SK-N-SH (cell line): ENCODE measurements at regions not wholly inside any gene's neighbourhood (a gene's known extent, or its start where the extent isn't known, plus 50 kb on each side); places are given as distances from the start of the nearest gene placed in this dataset.

Source experiments
- GABPA ChIP-seq: IDR thresholded peaks from 2 replicates; pipeline ENCODE4 v1.4.0; 2012; ENCODE audit warnings: low read depth, mild to moderate bottlenecking
- MAX ChIP-seq: IDR thresholded peaks from 2 replicates; pipeline ENCODE4 v1.4.0; 2012; ENCODE audit warnings: low read depth
- MXI1 ChIP-seq: IDR thresholded peaks from 2 replicates; pipeline ENCODE4 v1.6.1; 2012; ENCODE audit warnings: mild to moderate bottlenecking, low read depth, low read length, improper control_type of control experiment
- SIN3A ChIP-seq: IDR thresholded peaks from 2 replicates; pipeline ENCODE4 v1.6.1; 2012; ENCODE audit warnings: low read depth, mild to moderate bottlenecking, low read length, moderate library complexity, borderline replicate concordance
- SMC3 ChIP-seq: IDR thresholded peaks from 2 replicates; pipeline ENCODE4 v1.6.1; 2012; ENCODE audit warnings: low read depth, low read length, improper control_type of control experiment
- USF2 ChIP-seq: fragments of 150-350 bp; IDR thresholded peaks from 2 replicates; pipeline ENCODE4 v1.6.1; 2017; ENCODE audit warnings: antibody characterized with exemption, low read length, low read depth, borderline replicate concordance
- YY1 ChIP-seq: IDR thresholded peaks from 2 replicates; pipeline ENCODE4 v1.4.0; 2012; ENCODE audit warnings: low read depth, mild to moderate bottlenecking
- TF ChIP-seq, protein P1 (sequence below): fragments of 200-600 bp; sonication (generic); IDR thresholded peaks from 2 replicates; pipeline ENCODE4 v1.6.1; 2017; ENCODE audit warnings: antibody characterized with exemption, mild to moderate bottlenecking, moderate library complexity
- TF ChIP-seq, protein P2 (sequence below): IDR thresholded peaks from 2 replicates; pipeline ENCODE4 v1.4.0; 2012; ENCODE audit warnings: low read depth, borderline replicate concordance

DNA sequence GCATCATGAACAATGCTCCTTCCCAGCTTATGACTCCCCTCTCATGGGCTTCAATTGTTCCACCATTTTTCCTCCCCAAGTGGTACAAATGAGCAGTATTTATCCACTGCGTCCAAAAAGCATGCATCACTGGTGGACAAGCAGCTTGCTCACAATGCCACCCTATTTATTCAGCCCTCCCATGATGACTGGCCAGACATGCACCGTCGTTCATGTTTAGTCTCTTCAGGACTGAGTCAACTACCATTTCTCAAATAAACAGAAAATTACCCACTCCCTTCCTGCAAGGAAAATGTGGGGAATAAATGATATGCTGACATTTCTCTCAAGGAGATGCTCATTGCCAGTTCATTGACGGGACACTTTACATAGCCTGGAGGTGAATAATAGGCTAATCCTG is 300.4 kb downstream of the C6orf118 start:
- TF ChIP-seq MAX (no peak), SMC3 (no peak), SIN3A (no peak), USF2 (no peak), YY1 (no peak), MXI1 (no peak), GABPA (no peak)
- TF ChIP-seq, protein P1, sequence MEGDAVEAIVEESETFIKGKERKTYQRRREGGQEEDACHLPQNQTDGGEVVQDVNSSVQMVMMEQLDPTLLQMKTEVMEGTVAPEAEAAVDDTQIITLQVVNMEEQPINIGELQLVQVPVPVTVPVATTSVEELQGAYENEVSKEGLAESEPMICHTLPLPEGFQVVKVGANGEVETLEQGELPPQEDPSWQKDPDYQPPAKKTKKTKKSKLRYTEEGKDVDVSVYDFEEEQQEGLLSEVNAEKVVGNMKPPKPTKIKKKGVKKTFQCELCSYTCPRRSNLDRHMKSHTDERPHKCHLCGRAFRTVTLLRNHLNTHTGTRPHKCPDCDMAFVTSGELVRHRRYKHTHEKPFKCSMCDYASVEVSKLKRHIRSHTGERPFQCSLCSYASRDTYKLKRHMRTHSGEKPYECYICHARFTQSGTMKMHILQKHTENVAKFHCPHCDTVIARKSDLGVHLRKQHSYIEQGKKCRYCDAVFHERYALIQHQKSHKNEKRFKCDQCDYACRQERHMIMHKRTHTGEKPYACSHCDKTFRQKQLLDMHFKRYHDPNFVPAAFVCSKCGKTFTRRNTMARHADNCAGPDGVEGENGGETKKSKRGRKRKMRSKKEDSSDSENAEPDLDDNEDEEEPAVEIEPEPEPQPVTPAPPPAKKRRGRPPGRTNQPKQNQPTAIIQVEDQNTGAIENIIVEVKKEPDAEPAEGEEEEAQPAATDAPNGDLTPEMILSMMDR, result no peak
- TF ChIP-seq, protein P2, sequence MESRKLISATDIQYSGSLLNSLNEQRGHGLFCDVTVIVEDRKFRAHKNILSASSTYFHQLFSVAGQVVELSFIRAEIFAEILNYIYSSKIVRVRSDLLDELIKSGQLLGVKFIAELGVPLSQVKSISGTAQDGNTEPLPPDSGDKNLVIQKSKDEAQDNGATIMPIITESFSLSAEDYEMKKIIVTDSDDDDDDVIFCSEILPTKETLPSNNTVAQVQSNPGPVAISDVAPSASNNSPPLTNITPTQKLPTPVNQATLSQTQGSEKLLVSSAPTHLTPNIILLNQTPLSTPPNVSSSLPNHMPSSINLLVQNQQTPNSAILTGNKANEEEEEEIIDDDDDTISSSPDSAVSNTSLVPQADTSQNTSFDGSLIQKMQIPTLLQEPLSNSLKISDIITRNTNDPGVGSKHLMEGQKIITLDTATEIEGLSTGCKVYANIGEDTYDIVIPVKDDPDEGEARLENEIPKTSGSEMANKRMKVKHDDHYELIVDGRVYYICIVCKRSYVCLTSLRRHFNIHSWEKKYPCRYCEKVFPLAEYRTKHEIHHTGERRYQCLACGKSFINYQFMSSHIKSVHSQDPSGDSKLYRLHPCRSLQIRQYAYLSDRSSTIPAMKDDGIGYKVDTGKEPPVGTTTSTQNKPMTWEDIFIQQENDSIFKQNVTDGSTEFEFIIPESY, result no peak
